HCT116 (cell line): ENCODE measurements at regions not wholly inside any gene's neighbourhood (a gene's known extent, or its start where the extent isn't known, plus 50 kb on each side); places are given as distances from the start of the nearest gene placed in this dataset.

ENCODE experiments used
- ATAC-seq: fragments of 200-7000 bp; cut with Tn5 transposase; 2 replicates; pipeline ENCODE4 v1.9.1; 2020; ENCODE audit warnings: mild to moderate bottlenecking, moderate library complexity
- BruUV-seq: library from RNA; stranded (reverse); fragments of 400-500 nt; replicated peaks from 2 replicates; lab custom pipeline; 2021; lab: Mats Ljungman, UMichigan
- CTCF ChIA-PET: fragments of 300-600 bp; sonication (Branson Sonifier 250); formaldehyde crosslinking; loops from one replicate; lab custom pipeline; 2021; ENCODE audit warnings: antibody characterized with exemption; lab: Charles Lee
- POLR2A ChIA-PET: fragments of 300-600, 350-600 bp; sonication (Branson Sonifier 250); formaldehyde crosslinking; loops from one replicate; lab custom pipeline; 2021; ENCODE audit warnings: antibody characterized with exemption; lab: Charles Lee
- RAD21 ChIA-PET, 2 experiments: fragments of 300-600 bp; sonication (Branson Sonifier 250); formaldehyde crosslinking; loops; one replicate each; lab custom pipeline; 2023; ENCODE audit warnings: low total read pairs in 2 of 2; ENCODE audit not compliant: uncharacterized antibody in 2 of 2, unreplicated experiment in 2 of 2, low non-redundant PET in 1 of 2; lab: Charles Lee
- DNase-seq: peaks from one replicate; pipeline ENCODE4 v3.0.0-alpha.2; 2010; ENCODE audit warnings: low read depth, low spot score
- H2AFZ ChIP-seq: fragments of 200-600 bp; shearing (Covaris generic), sonication (generic); 2 replicates; pipeline ENCODE4 v1.6.1; 2017; ENCODE audit warnings: low read depth, mixed run types, mixed read lengths, antibody characterized with exemption, low read length; ENCODE audit not compliant: poor library complexity, severe bottlenecking
- H3K27ac ChIP-seq: 2 replicates; pipeline ENCODE4 v1.5.1; 2012; ENCODE audit warnings: low read depth, low read length
- H3K27me3 ChIP-seq: fragments of 200-600 bp; sonication (generic); 2 replicates; pipeline ENCODE4 v1.6.1; 2016; ENCODE audit warnings: mixed run types, low read length, mixed read lengths; ENCODE audit not compliant: insufficient read depth
- H3K36me3 ChIP-seq, 2 experiments: fragments of 200-500 bp in 1 of 2; fragments of 200-600 bp in 1 of 2; sonication (Bioruptor generic) in 1 of 2; sonication (generic) in 1 of 2; 2 replicates each; pipeline versions ENCODE4 v1.5.1 to v1.6.1; 2014 to 2016; ENCODE audit warnings: low read length in 2 of 2, inconsistent platforms in 1 of 2, mixed read lengths in 1 of 2, mixed run types in 1 of 2; ENCODE audit not compliant: insufficient read depth in 2 of 2, control insufficient read depth in 1 of 2
- H3K4me1 ChIP-seq, 2 experiments: fragments of 200-600 bp in 1 of 2; sonication (generic) in 1 of 2; 2 replicates each; pipeline versions ENCODE4 v1.5.1 to v1.6.1; 2012 to 2017; ENCODE audit warnings: low read length in 2 of 2, inconsistent platforms in 1 of 2, mild to moderate bottlenecking in 1 of 2, mixed read lengths in 1 of 2, mixed run types in 1 of 2, moderate library complexity in 1 of 2; ENCODE audit not compliant: insufficient read depth in 2 of 2, control insufficient read depth in 1 of 2
- H3K4me2 ChIP-seq: fragments of 200-600 bp; sonication (generic); 2 replicates; pipeline ENCODE4 v1.6.1; 2017; ENCODE audit warnings: mixed run types, low read length, mixed read lengths
- H3K4me3 ChIP-seq, 2 experiments: fragments of 200-600 bp in 1 of 2; sonication (generic) in 1 of 2; replicated peaks in 1 of 2; 2 replicates each; pipeline ENCODE4 v1.5.1; 2011 to 2016; ENCODE audit warnings: low read length in 2 of 2, control low read depth in 1 of 2, low read depth in 1 of 2, mild to moderate bottlenecking in 1 of 2, mixed read lengths in 1 of 2, mixed run types in 1 of 2
- H3K79me2 ChIP-seq: fragments of 200-600 bp; sonication (generic); 2 replicates; pipeline ENCODE4 v1.6.1; 2017; ENCODE audit warnings: mild to moderate bottlenecking, mixed run types, low read length, moderate library complexity, mixed read lengths; ENCODE audit not compliant: insufficient read depth
- H3K9ac ChIP-seq: fragments of 200-600 bp; sonication (generic); 2 replicates; pipeline ENCODE4 v1.6.1; 2016; ENCODE audit warnings: low read length, mixed read lengths
- H3K9me2 ChIP-seq: fragments of 200-600 bp; sonication (generic), shearing (Covaris generic); 2 replicates; pipeline ENCODE4 v1.6.1; 2017; ENCODE audit warnings: mixed run types, mild to moderate bottlenecking, moderate library complexity; ENCODE audit not compliant: insufficient read depth
- H3K9me3 ChIP-seq, 2 experiments: fragments of 200-500 bp in 1 of 2; fragments of 200-600 bp in 1 of 2; sonication (Bioruptor generic) in 1 of 2; sonication (generic) in 1 of 2; 2 replicates each; pipeline ENCODE4 v1.6.1; 2014 to 2017; ENCODE audit warnings: low read length in 2 of 2, mixed read lengths in 2 of 2, inconsistent platforms in 1 of 2, low read depth in 1 of 2, mild to moderate bottlenecking in 1 of 2, mixed run types in 1 of 2, moderate library complexity in 1 of 2; ENCODE audit not compliant: control insufficient read depth in 1 of 2, insufficient read depth in 1 of 2
- H4K20me1 ChIP-seq: fragments of 200-600 bp; sonication (generic), shearing (Covaris generic); 2 replicates; pipeline ENCODE4 v1.6.1; 2017; ENCODE audit warnings: mixed run types, mild to moderate bottlenecking, moderate library complexity; ENCODE audit not compliant: insufficient read depth
- CBX3 ChIP-seq: IDR thresholded peaks from 2 replicates; pipeline ENCODE4 v1.6.1; 2012; ENCODE audit warnings: low read depth
- CEBPB ChIP-seq: IDR thresholded peaks from 2 replicates; pipeline ENCODE4 v1.6.1; 2012; ENCODE audit warnings: low read depth
- ELF1 ChIP-seq: IDR thresholded peaks from 2 replicates; pipeline ENCODE4 v1.6.1; 2012; ENCODE audit warnings: low read depth, borderline replicate concordance
- EZH2phosphoT487 ChIP-seq: fragments of 200-600 bp; IDR thresholded peaks from 2 replicates; pipeline ENCODE4 v1.6.1; 2018; ENCODE audit warnings: antibody characterized with exemption, borderline replicate concordance
- JUND ChIP-seq: IDR thresholded peaks from 2 replicates; pipeline ENCODE4 v1.6.1; 2012
- POLR2A ChIP-seq: IDR thresholded peaks from 2 replicates; pipeline ENCODE4 v1.7.0; 2011; ENCODE audit warnings: borderline replicate concordance; ENCODE audit not compliant: insufficient read depth, insufficient read length; ENCODE audit errors: extremely low read depth
- POLR2AphosphoS5 ChIP-seq: IDR thresholded peaks from 2 replicates; pipeline ENCODE4 v1.6.1; 2011; ENCODE audit warnings: mild to moderate bottlenecking, low read depth, low read length, moderate library complexity
- RAD21 ChIP-seq: IDR thresholded peaks from 2 replicates; pipeline ENCODE4 v1.6.1; 2012; ENCODE audit warnings: low read depth, mild to moderate bottlenecking
- REST ChIP-seq: IDR thresholded peaks from 2 replicates; pipeline ENCODE4 v1.6.1; 2012; ENCODE audit warnings: low read depth
- SIN3A ChIP-seq: IDR thresholded peaks from 2 replicates; pipeline ENCODE4 v1.6.1; 2012; ENCODE audit warnings: low read depth
- SP1 ChIP-seq: IDR thresholded peaks from 2 replicates; pipeline ENCODE4 v1.6.1; 2012; ENCODE audit warnings: low read depth
- SRF ChIP-seq: IDR thresholded peaks from 2 replicates; pipeline ENCODE4 v1.6.1; 2012; ENCODE audit warnings: low read depth
- TCF7L2 ChIP-seq: IDR thresholded peaks from 2 replicates; pipeline ENCODE4 v1.7.0; 2011; ENCODE audit warnings: borderline replicate concordance, inconsistent platforms; ENCODE audit not compliant: insufficient read depth, insufficient read length; ENCODE audit errors: extremely low read depth
- ZBTB33 ChIP-seq: IDR thresholded peaks from 2 replicates; pipeline ENCODE4 v1.6.1; 2011; ENCODE audit warnings: mild to moderate bottlenecking, low read length, moderate library complexity; ENCODE audit not compliant: insufficient replicate concordance; ENCODE audit errors: extremely low read depth
- ZNF274 ChIP-seq: fragments of 200-500 bp; sonication (Bioruptor generic); IDR thresholded peaks from 2 replicates; pipeline ENCODE4 v1.6.1; 2014; ENCODE audit warnings: mild to moderate bottlenecking, low read depth, low read length, inconsistent platforms
- intact Hi-C: fragments of 100-400 bp; cut with micrococcal nuclease; formaldehyde crosslinking; loops from 2 replicates; pipeline ENCODE4 v1.10.0; 2022
- TF ChIP-seq, protein P1 (sequence below): IDR thresholded peaks from 2 replicates; pipeline ENCODE4 v1.6.1; 2012

GRCh38 chrX:9091258-9091657 is 57.3 kb upstream of the FAM9B start:
- no peak for TF ChIP-seq SRF
- no peak for TF ChIP-seq EZH2phosphoT487
- TF ChIP-seq RAD21, result no peak
- no peak for TF ChIP-seq CBX3
- no peak for TF ChIP-seq TCF7L2
- TF ChIP-seq, protein P1, sequence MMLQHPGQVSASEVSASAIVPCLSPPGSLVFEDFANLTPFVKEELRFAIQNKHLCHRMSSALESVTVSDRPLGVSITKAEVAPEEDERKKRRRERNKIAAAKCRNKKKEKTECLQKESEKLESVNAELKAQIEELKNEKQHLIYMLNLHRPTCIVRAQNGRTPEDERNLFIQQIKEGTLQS, result no peak
- TF ChIP-seq ZNF274, result no peak
- no peak for TF ChIP-seq CEBPB
- TF ChIP-seq SIN3A, result no peak
- no peaks in the 10 kb centered on the region for H3K27me3 ChIP-seq
- ChIA-PET CTCF (no interaction called here), RAD21 (no interaction called here), POLR2A (no interaction called here)
- no peak overlapping the region for H3K4me2 ChIP-seq
- intact Hi-C loops, result no loop called here
- H3K4me1 ChIP-seq, result no peaks in the 10 kb centered on the region
- no peak overlapping the region for H2AFZ ChIP-seq
- ATAC-seq, result no peak
- no peaks in the 10 kb centered on the region for H4K20me1 ChIP-seq
- H3K79me2 ChIP-seq, result no peaks in the 10 kb centered on the region
- no peak overlapping the region for H3K4me3 ChIP-seq
- H3K9ac ChIP-seq, result no peak overlapping the region
- no peaks in the 10 kb centered on the region for H3K9me2 ChIP-seq
- H3K36me3 ChIP-seq, result no peaks in the 10 kb centered on the region
- no peaks in the 10 kb centered on the region for H3K9me3 ChIP-seq
- no peak for DNase-seq
- H3K27ac ChIP-seq, result no peak overlapping the region
- no TSS peak for BruUV-seq

DNA sequence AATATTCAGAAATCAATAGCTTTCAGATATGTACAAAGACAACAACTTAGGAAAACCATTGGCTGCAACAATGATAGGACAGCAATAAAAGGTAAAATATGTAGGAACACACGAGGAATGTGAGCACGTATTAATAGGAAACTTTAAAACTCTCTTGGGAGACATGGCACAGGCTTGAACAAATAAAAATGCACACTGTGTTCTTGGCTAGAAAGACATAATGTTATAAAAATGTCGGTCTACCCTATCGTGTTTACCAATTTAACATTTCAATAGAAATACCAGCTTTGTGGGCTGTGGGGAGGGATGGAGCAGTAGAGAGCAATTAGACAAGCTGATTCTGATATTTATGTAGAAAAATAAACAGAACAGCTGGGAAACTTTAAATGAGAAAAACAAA is 69.0 kb upstream of the FAM9B start:
- ChIA-PET POLR2A (no interaction called here), RAD21 (no interaction called here), CTCF (no interaction called here)
- Histone ChIP-seq H3K4me2 (no peak overlapping the region), H3K36me3 (no peaks in the 10 kb centered on the region), H2AFZ (no peak overlapping the region), H3K9me3 (no peaks in the 10 kb centered on the region), H3K9me2 (no peaks in the 10 kb centered on the region), H3K4me3 (no peak overlapping the region), H3K79me2 (no peaks in the 10 kb centered on the region), H3K27ac (no peak overlapping the region), H3K4me1 (no peaks in the 10 kb centered on the region), H3K9ac (no peak overlapping the region), H4K20me1 (no peaks in the 10 kb centered on the region), H3K27me3 (no peaks in the 10 kb centered on the region)
- no peak for ATAC-seq
- DNase-seq, result no peak
- intact Hi-C loops, result no loop called here
- no TSS peak for BruUV-seq
- TF ChIP-seq CEBPB (no peak), POLR2A (no peak), POLR2AphosphoS5 (no peak), ELF1 (no peak), SRF (no peak), CBX3 (no peak), REST (no peak), ZBTB33 (no peak), SP1 (no peak), JUND (no peak)
- TF ChIP-seq, protein P1, result no peak
